CD4-positive, alpha-beta T cell treated with Interferon alpha-2 for 1 hour (primary cell): ENCODE measurements at regions not wholly inside any gene's neighbourhood (a gene's known extent, or its start where the extent isn't known, plus 50 kb on each side); places are given as distances from the start of the nearest gene placed in this dataset.
A peak's percentile ranks its signal among the peaks of the same experiment; 100 is the strongest.
"Not testable (repeated sequence)": the region's sequence is repeated elsewhere in the genome, so short reads cannot be mapped to it uniquely, and the experiment has no call there.

ENCODE experiments used
- DNase-seq, 2 donors: peaks; one replicate each; pipeline ENCODE4 v3.0.0-alpha.2; 2020 to 2022

DNA sequence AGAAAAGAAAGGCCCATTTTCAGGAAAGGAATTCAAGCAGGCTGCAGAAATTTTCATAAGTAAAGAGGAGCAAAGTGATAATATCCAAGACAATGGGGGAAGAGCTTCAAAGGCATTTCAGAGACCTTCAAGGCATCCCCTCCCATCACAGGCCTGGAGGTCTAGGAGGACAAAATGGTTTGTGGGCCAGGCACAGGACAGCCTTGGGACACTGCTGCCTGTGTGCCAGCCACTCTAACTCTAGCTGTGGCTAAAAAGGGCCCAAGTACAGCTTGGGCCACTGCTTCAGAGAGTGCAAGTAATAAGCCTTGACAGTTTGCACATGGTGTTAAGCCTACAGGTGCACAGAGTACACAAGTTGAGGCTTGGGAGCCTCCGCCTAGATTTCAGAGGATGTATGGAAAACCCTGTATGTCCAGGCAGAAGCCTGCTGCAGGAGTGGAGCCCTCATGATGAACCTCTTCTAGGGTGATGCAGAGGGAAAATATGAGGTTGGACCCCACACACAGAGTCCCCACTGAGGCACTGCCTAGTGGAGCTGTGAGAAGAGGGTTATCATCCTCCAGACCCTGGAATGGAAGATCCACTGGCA is 51.8 kb upstream of the ZSWIM5 start:
- DNase-seq, result no peak

DNA sequence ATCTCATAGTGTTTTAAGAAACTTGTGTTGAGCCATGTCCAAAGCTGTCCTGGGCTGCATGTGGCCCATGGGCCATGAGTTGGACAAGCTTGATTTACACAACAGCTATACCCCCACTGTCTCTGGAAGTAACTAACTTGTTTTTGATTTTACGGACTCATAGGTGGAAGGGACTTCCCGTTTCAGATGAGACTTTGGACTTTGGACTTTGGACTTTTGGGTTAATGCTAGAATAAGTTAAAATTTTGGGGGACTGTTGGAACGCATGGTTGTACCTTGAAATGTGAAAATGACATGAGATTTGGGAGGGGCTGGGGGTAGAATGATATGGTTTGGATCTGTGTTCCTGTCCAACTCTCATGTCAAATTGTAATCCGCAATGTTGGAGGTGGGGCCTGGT is 52.6 kb upstream of the ZSWIM5 start:
- no peak for DNase-seq

GRCh38 chr1:45260244-45260643 is 53.8 kb upstream of the ZSWIM5 start:
- no peak for DNase-seq

- DNase-seq, result no peak
Measured at GRCh38 chr1:45263132-45263531, 56.7 kb upstream of the ZSWIM5 start.

GRCh38 chr1:45265244-45265643 is 58.8 kb upstream of the ZSWIM5 start:
- DNase-seq, result no peak

DNA sequence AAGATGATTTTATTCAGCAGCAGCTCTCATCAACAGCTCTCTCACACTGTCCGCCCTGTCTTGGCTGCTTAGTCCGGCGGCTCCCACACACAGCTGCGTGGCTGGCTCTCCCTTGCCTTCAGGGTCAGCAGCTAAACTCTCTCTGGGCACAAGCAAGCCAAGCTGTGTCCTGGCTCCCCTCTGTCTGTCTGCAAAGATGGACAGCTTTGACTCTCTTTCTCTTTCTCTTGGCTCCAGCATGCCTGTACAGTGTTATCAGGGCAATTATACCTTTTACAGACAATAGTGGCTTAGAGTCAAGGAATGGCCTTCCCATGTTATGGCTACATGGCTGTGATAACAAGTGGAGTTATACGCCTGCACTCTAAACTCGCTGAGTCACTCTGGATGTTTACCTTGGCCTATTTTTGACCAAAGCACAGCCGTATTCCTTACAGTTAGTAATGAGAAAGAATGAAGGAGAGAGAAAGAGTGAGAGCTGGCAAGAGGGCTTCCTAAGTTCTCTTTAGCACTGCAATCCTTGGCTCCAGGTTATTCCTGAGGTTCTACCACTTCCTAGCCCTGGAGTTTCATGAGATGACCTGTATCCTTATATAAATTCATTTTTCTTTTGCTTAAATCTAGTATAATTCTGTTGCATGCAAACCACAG is 59.9 kb upstream of the ZSWIM5 start:
- DNase-seq, result no peak

- not testable (repeated sequence) for DNase-seq
Measured at GRCh38 chr1:45268310-45268709, 58.4 kb upstream of the HPDL start.

GRCh38 chr1:45272267-45272666 is 54.4 kb upstream of the HPDL start:
- not testable (repeated sequence) for DNase-seq

DNA sequence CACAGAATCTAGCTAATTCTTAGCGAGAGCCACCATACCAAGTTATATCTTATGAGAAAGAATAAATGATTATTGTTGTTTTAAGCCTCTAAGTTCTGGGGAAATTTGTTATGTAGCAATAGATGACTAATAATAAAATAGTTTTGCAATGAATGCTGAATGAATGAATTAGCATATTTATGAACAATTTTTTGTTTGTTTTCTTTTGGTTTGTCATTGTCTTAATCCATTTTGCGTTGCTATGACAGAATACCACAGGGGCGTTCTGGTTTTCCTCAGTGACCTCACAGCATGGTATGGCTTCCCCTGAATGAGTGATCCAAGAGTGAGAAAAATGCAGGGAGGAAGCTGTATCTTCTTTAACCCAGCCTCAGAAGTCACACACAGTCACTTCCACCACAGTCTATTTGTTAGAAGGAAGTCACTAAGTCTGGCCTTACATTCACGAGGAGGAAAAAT is 53.8 kb upstream of the HPDL start:
- peak in 1 of 2 donors; percentile 19 for DNase-seq

DNA sequence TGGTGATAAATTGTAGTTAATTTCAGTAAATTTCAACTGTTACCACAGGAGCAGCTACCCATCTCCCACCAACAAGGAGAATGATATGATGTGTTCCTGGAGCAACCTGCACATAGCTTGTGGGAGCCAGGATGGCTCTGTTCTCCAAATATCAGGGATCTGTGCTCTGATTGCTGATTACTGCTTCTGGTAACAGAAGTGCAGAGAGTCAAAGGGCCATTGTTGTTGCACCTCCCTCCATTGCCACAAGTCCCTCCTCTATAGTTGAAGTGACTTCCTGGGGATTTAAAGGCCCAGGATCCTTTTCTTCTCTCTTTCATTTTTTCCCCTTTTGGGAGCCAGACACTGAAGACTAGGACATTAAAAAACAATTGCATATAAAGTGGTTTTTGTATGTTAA is 51.6 kb upstream of the HPDL start:
- DNase-seq, result no peak
